ENCODE measurements at regions not wholly inside any gene's neighbourhood (a gene's known extent, or its start where the extent isn't known, plus 50 kb on each side); places are given as distances from the start of the nearest gene placed in this dataset.

- Histone ChIP-seq H3K27me3 (ENCODE audit: low read depth) (no peaks in the 10 kb centered on the region), H3K9me3 (no peaks in the 10 kb centered on the region), H3K4me1 (no peaks in the 10 kb centered on the region), H3K4me3 (no peak overlapping the region), H3K36me3 (replicated peaks) (no peaks in the 10 kb centered on the region)
- no peak for DNase-seq (ENCODE audit: low spot score in 2 of 2)
- in situ Hi-C loops (cut with MboI; ENCODE audit: low sequenced_read_pairs): no loop called here
Measured at GRCh38 chr12:127903146-127903545, 363.8 kb upstream of the TMEM132C start.

- Histone ChIP-seq H3K9me3 (no peaks in the 10 kb centered on the region), H3K27me3 (ENCODE audit: low read depth) (no peaks in the 10 kb centered on the region), H3K36me3 (replicated peaks) (no peaks in the 10 kb centered on the region), H3K4me3 (no peak overlapping the region), H3K4me1 (no peaks in the 10 kb centered on the region)
- in situ Hi-C loops (cut with MboI; ENCODE audit: low sequenced_read_pairs): no loop called here
- DNase-seq (ENCODE audit: low spot score in 2 of 2): no peak
Measured at GRCh38 chr12:127909041-127909440, 357.9 kb upstream of the TMEM132C start.

DNA sequence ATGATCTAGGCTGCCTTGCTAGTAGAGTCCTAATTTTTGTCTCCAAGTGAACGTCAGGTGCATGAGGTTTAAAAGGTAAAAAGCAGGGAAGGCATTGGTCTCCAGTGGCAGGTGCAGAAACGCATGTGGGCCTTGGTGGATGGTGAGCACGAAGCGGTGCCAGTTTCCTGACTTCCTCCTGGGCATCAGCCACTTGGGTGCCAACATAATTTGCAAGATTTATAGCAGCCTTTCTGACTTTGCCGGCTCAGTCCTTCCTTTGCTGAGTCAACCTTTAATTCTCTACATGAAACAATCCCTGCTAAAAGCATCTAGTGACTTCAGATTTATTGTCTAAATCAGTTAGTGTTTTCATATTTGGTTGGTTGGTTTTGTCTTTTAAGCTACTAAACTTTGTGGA, 355.7 kb upstream of the TMEM132C start:
- Histone ChIP-seq H3K9me3 (no peaks in the 10 kb centered on the region), H3K27me3 (ENCODE audit: low read depth) (no peaks in the 10 kb centered on the region), H3K4me1 (no peaks in the 10 kb centered on the region), H3K4me3 (no peak overlapping the region), H3K36me3 (replicated peaks) (no peaks in the 10 kb centered on the region)
- DNase-seq (ENCODE audit: low spot score in 2 of 2): no peak
- in situ Hi-C loops (cut with MboI; ENCODE audit: low sequenced_read_pairs): no loop called here

DNA sequence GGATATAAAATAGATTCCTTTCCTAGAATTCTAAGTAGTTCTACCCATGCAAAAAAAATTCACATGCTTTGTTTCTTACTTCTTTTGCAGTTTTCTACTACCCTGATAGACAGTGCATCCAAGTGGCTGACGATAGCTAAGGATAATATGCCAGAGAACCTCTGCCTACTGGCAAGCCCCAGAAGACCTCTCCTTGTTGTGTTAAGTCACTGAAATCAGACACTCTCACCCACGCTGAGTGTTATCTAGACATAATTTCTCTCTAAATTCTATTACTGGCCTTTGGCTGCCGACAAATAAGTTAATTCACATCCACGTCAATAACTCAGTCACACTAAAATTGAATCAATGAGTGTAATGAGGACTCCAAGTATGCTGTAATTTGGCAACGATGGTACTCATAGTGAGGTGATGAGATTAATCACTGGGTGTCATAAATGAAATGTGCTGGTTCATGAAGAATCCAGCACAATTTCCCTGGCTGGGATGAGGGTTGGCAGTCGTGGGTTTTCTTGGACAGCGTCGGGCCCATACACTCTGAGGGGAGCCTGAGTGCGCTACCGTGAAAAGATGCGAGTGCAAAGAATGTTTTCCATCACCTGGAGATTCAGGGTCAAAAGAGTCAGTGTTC, 354.8 kb upstream of the TMEM132C start:
- Histone ChIP-seq H3K4me1 (no peaks in the 10 kb centered on the region), H3K36me3 (replicated peaks) (no peaks in the 10 kb centered on the region), H3K4me3 (no peak overlapping the region), H3K27me3 (ENCODE audit: low read depth) (no peaks in the 10 kb centered on the region), H3K9me3 (no peaks in the 10 kb centered on the region)
- DNase-seq (ENCODE audit: low spot score in 2 of 2): no peak
- in situ Hi-C loops (cut with MboI; ENCODE audit: low sequenced_read_pairs): no loop called here

DNA sequence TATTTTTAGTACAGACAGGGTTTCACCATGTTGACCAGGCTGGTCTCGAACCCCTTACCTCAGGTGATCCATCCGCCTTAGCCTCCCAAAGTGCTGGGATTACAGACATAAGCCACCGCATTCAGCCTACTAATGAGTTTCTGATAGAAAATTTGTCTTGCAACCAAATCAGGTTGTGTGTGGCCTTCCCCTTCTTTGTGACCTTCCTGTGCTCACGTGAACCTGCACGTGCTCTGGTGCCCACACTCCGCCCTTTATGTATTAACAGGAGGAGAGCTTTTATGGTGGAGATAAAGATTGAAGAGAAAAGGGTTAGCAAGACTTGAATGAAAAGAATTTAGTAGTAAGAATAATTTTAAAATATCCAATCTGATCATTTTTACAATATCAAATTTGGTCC, 343.5 kb upstream of the TMEM132C start:
- no peak for DNase-seq (ENCODE audit: low spot score in 2 of 2)
- in situ Hi-C loops (cut with MboI; ENCODE audit: low sequenced_read_pairs): no loop called here
- Histone ChIP-seq H3K36me3 (replicated peaks) (no peaks in the 10 kb centered on the region), H3K4me1 (no peaks in the 10 kb centered on the region), H3K27me3 (ENCODE audit: low read depth) (no peaks in the 10 kb centered on the region), H3K4me3 (no peak overlapping the region), H3K9me3 (no peaks in the 10 kb centered on the region)

DNA sequence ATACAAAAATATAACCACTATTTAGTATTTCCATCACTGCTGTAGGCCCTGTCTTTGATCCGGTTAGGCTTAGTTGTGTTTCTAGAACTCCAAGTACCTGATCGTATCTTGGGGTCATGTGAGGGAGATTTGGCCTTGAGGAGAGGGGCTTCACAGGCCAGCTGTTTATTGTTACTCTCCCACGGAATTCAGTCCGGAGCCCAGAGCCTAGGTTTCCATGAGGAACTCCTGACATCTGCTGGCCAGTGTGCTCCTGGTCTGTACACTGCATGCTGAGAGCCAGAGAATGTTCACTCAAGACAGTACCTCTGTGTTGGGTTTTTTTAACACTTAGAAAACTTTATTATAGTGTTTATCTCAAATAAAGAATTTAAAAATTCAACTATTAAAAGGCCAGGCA, 341.0 kb upstream of the TMEM132C start:
- Histone ChIP-seq H3K4me1 (no peaks in the 10 kb centered on the region), H3K27me3 (ENCODE audit: low read depth) (no peaks in the 10 kb centered on the region), H3K36me3 (replicated peaks) (no peaks in the 10 kb centered on the region), H3K9me3 (no peaks in the 10 kb centered on the region), H3K4me3 (no peak overlapping the region)
- DNase-seq (ENCODE audit: low spot score in 2 of 2): no peak
- in situ Hi-C loops (cut with MboI; ENCODE audit: low sequenced_read_pairs): no loop called here

GRCh38 chr12:127928178-127928577, 338.8 kb upstream of the TMEM132C start:
- DNase-seq (ENCODE audit: low spot score in 2 of 2): no peak
- H3K9me3 ChIP-seq: no peaks in the 10 kb centered on the region
- H3K4me1 ChIP-seq: no peaks in the 10 kb centered on the region
- in situ Hi-C loops (cut with MboI; ENCODE audit: low sequenced_read_pairs): no loop called here
- H3K36me3 ChIP-seq (replicated peaks): no peaks in the 10 kb centered on the region
- H3K27me3 ChIP-seq (ENCODE audit: low read depth): no peaks in the 10 kb centered on the region
- H3K4me3 ChIP-seq: no peak overlapping the region

DNA sequence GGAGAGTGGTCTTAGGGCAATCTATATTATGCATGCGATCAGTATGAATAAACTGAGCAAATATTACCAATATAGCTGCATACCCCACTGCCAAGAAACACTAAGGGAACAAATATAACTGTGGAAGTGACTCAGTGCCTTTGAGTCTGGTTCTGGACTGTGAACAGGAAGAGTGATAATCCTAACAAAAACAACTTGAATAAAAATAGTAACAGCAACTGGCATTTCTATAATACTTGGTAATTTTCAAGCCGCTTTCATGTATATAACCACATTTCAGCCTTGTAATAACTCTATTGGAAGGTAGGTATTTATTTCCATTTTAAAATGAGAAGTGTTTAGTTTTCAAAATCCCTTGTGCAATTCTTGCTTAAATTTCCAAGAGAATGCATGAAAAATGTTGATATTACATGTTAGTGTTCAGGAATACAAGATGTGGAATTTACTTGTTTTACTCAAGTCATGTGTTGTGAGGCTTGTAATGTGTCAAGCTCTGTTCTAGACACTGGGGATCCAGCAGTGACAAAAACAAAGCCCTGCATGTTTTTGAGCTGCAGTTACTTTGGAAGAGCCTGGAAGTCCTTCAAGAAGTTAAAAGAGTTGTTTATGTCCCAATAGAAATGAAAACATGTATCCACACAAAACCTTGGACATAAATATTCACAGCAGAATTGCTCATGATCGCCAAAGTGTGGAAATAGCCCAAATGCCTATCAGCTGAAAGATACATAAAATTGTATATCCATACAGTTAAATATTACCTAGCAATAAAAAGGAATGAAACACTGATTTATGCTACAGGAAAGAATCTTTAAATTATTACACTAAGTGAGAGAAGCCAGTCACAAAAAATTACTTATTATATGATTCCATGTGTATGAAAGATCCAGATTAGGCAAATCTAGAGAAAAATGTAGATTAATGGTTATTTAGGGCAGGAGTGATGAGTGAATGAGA, 338.1 kb upstream of the TMEM132C start:
- H3K4me3 ChIP-seq: no peak overlapping the region
- H3K27me3 ChIP-seq (ENCODE audit: low read depth): no peaks in the 10 kb centered on the region
- no peak for DNase-seq (ENCODE audit: low spot score in 2 of 2)
- no peaks in the 10 kb centered on the region for H3K4me1 ChIP-seq
- in situ Hi-C loops (cut with MboI; ENCODE audit: low sequenced_read_pairs): no loop called here
- H3K36me3 ChIP-seq (replicated peaks): no peaks in the 10 kb centered on the region
- H3K9me3 ChIP-seq: no peaks in the 10 kb centered on the region

GRCh38 chr12:127930122-127930521, 336.8 kb upstream of the TMEM132C start:
- in situ Hi-C loops (cut with MboI; ENCODE audit: low sequenced_read_pairs): no loop called here
- H3K36me3 ChIP-seq (replicated peaks): no peaks in the 10 kb centered on the region
- H3K9me3 ChIP-seq: no peaks in the 10 kb centered on the region
- no peak for DNase-seq (ENCODE audit: low spot score in 2 of 2)
- H3K27me3 ChIP-seq (ENCODE audit: low read depth): no peaks in the 10 kb centered on the region
- no peaks in the 10 kb centered on the region for H3K4me1 ChIP-seq
- no peak overlapping the region for H3K4me3 ChIP-seq

DNA sequence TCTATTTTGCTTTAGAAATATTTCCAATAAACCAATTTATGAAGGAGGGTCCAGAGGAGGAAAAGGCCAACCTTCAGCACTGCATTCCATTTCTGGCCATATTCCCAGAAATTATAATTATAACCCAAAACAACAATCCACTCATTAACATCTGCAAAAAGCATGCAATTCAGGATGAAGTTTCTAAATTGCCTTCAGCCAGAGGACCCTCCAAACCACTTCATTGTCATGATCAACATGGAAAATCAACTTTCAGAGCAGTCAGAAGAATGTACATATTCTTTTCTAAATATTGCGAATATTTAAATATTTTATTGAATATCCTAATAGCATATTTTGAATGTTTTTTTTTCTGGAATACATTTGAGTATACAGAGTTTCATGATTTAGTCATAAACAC, 332.6 kb upstream of the TMEM132C start:
- Histone ChIP-seq H3K27me3 (ENCODE audit: low read depth) (no peaks in the 10 kb centered on the region), H3K36me3 (replicated peaks) (no peaks in the 10 kb centered on the region), H3K4me1 (no peaks in the 10 kb centered on the region), H3K4me3 (no peak overlapping the region), H3K9me3 (no peaks in the 10 kb centered on the region)
- in situ Hi-C loops (cut with MboI; ENCODE audit: low sequenced_read_pairs): no loop called here
- no peak for DNase-seq (ENCODE audit: low spot score in 2 of 2)

GRCh38 chr12:127936463-127936862, 330.5 kb upstream of the TMEM132C start:
- in situ Hi-C loops (cut with MboI; ENCODE audit: low sequenced_read_pairs): no loop called here
- no peaks in the 10 kb centered on the region for H3K36me3 ChIP-seq (replicated peaks)
- DNase-seq (ENCODE audit: low spot score in 2 of 2): no peak
- no peaks in the 10 kb centered on the region for H3K27me3 ChIP-seq (ENCODE audit: low read depth)
- no peak overlapping the region for H3K4me3 ChIP-seq
- no peaks in the 10 kb centered on the region for H3K9me3 ChIP-seq
- no peaks in the 10 kb centered on the region for H3K4me1 ChIP-seq

DNA sequence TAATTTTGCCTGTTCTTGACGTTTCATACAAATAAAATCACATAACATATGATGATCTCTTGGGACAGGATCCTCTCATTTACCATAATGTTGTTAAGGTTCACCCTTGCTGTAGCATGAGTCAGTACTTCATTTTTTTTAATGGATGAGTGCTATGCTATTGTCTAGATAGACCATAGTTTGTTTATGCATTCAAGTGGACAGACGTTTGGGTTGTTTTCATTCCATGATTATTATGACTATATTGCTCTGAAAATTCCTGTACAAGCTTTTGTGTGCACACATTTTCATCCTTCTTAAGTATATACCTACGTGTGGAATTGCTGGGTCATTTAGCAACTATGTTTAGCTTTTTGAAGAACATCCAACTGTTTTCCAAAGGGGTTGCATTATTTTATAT, 325.6 kb upstream of the TMEM132C start:
- in situ Hi-C loops (cut with MboI; ENCODE audit: low sequenced_read_pairs): no loop called here
- no peaks in the 10 kb centered on the region for H3K36me3 ChIP-seq (replicated peaks)
- no peaks in the 10 kb centered on the region for H3K9me3 ChIP-seq
- H3K4me3 ChIP-seq: no peak overlapping the region
- H3K4me1 ChIP-seq: no peaks in the 10 kb centered on the region
- no peak for DNase-seq (ENCODE audit: low spot score in 2 of 2)
- no peaks in the 10 kb centered on the region for H3K27me3 ChIP-seq (ENCODE audit: low read depth)

DNA sequence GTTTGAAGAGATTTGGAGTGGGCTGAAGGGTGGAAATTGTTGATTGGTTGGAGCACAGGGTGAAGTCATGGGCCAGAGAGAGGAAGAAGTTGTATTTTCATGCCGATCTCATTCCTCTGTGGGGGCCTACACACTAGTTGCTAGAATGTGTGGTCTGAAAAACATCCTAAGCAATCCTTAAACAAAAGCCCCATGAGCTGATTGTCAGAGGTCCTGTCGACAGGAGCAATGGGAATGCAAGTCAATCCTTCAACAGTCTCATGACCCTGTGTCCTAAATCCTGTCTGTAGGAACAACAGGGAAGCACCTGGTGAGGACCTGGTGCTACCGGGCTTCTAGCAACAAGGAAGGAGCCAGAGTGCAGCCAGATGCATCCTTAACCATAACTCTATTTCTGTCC, 324.0 kb upstream of the TMEM132C start:
- H3K4me3 ChIP-seq: no peak overlapping the region
- H3K9me3 ChIP-seq: no peaks in the 10 kb centered on the region
- no peak for DNase-seq (ENCODE audit: low spot score in 2 of 2)
- in situ Hi-C loops (cut with MboI; ENCODE audit: low sequenced_read_pairs): no loop called here
- no peaks in the 10 kb centered on the region for H3K27me3 ChIP-seq (ENCODE audit: low read depth)
- H3K4me1 ChIP-seq: no peaks in the 10 kb centered on the region
- no peaks in the 10 kb centered on the region for H3K36me3 ChIP-seq (replicated peaks)

DNA sequence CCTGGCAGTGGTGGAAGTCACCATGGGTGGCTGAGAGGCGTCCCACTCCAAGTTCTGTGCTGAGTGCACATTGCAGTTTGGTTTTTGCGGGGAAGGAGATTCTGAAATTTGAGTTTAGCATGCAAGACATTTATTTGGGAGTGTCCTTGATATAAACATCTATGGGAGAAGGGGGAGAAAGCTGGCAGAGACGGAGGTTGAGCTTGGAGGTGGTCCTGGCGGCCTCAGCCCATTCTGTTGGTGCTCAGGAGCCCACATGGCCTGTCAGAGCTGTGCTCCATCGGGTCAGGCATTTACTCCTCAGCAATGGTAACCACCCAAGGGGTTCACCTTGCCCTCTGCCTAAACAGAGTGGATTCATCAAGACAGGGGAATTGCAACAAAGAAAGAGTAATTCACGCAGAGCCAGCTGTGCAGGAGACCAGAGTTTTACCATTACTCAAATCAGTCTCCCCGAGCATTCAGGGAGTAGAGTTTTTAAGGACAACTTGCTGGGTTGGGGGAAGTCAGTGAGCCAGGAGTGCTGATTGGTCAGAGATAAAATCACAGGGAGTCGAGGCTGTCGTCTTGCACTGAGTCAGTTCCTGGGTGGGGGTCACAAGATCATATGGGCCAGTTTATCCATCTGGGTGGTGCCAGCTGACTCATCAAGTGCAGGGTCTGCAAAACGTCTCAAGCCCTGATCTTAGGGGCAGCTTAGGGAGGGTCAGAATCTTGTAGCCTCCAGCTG, 323.3 kb upstream of the TMEM132C start:
- Histone ChIP-seq H3K27me3 (ENCODE audit: low read depth) (no peaks in the 10 kb centered on the region), H3K36me3 (replicated peaks) (no peaks in the 10 kb centered on the region), H3K4me1 (no peaks in the 10 kb centered on the region), H3K4me3 (no peak overlapping the region), H3K9me3 (no peaks in the 10 kb centered on the region)
- in situ Hi-C loops (cut with MboI; ENCODE audit: low sequenced_read_pairs): no loop called here
- DNase-seq (ENCODE audit: low spot score in 2 of 2): no peak

Data from HAP-1 (cell line).